Activated CD8-positive, alpha-beta T cell treated with anti-CD3 and anti-CD28 coated beads, Interleukin-2, amount 10 ng/mL, durations not matched to agents 7 days and 5 days (primary cell): ENCODE measurements at regions not wholly inside any gene's neighbourhood (a gene's known extent, or its start where the extent isn't known, plus 50 kb on each side); places are given as distances from the start of the nearest gene placed in this dataset.
"Not testable (repeated sequence)": the region's sequence is repeated elsewhere in the genome, so short reads cannot be mapped to it uniquely, and the experiment has no call there.

Experiments
- ATAC-seq: fragments of 150-1000 bp; cut with Tn5 transposase; one replicate; pipeline ENCODE4 v1.10.0; 2021; ENCODE audit warnings: moderate library complexity
- CTCF ChIA-PET: fragments of 350-600 bp; sonication (Branson Sonifier 250); formaldehyde crosslinking; loops from one replicate; lab custom pipeline; 2021; ENCODE audit warnings: antibody characterized with exemption; lab: Charles Lee
- POLR2A ChIA-PET: fragments of 350-600 bp; sonication (Branson Sonifier 250); formaldehyde crosslinking; loops from one replicate; lab custom pipeline; 2021; ENCODE audit warnings: antibody characterized with exemption; lab: Charles Lee
- DNase-seq: peaks from one replicate; pipeline ENCODE4 v3.0.0-alpha.2; 2020
- H3K27ac Mint-ChIP-seq: one replicate; pipeline ENCODE4 v1.8.0; 2021; ENCODE audit warnings: mild to moderate bottlenecking, mixed read lengths
- H3K27me3 Mint-ChIP-seq: one replicate; pipeline ENCODE4 v1.8.0; 2021; ENCODE audit warnings: low read depth, mixed read lengths
- H3K36me3 Mint-ChIP-seq: one replicate; pipeline ENCODE4 v1.8.0; 2021; ENCODE audit warnings: low read depth, mixed read lengths
- H3K4me1 Mint-ChIP-seq: one replicate; pipeline ENCODE4 v1.8.0; 2021; ENCODE audit warnings: low read depth, mixed read lengths
- H3K4me3 Mint-ChIP-seq: one replicate; pipeline ENCODE4 v1.8.0; 2021; ENCODE audit warnings: mild to moderate bottlenecking, mixed read lengths
- H3K9me3 Mint-ChIP-seq: one replicate; pipeline ENCODE4 v1.8.0; 2022; ENCODE audit warnings: mixed read lengths; ENCODE audit not compliant: insufficient read depth

- H3K4me1 Mint-ChIP-seq, result no peaks in the 10 kb centered on the region
- H3K27me3 Mint-ChIP-seq, result peaks cover 45% of the 10 kb centered on the region
- no peaks in the 10 kb centered on the region for H3K9me3 Mint-ChIP-seq
- ATAC-seq, result no peak
- H3K27ac Mint-ChIP-seq, result no peak overlapping the region
- H3K36me3 Mint-ChIP-seq, result no peaks in the 10 kb centered on the region
- no peak overlapping the region for H3K4me3 Mint-ChIP-seq
- ChIA-PET CTCF (no interaction called here), POLR2A (no interaction called here)
- DNase-seq, result no peak
Measured at GRCh38 chr10:101280511-101280910, 51.2 kb upstream of the LBX1 start.

- CTCF ChIA-PET, result interaction anchor here (1.0 to 1.5 kb wide), 2 partner anchors 12 to 164 kb away, joined by 3 read pairs; no protein-coding TSS in a partner anchor
Measured at GRCh38 chr10:101280921-101281320, 51.7 kb upstream of the LBX1 start.

GRCh38 chr10:101282947-101283346, 53.7 kb upstream of the LBX1 start:
- ATAC-seq, result no peak
- Mint-ChIP-seq H3K27ac (no peak overlapping the region), H3K27me3 (peaks cover 61% of the 10 kb centered on the region), H3K9me3 (no peaks in the 10 kb centered on the region), H3K4me1 (no peaks in the 10 kb centered on the region), H3K36me3 (no peaks in the 10 kb centered on the region), H3K4me3 (no peak overlapping the region)
- DNase-seq, result no peak
- POLR2A ChIA-PET, result no interaction called here
- CTCF ChIA-PET, result interaction anchor here (0.8 kb wide), 1 partner anchor 121 kb away, joined by 3 read pairs; no protein-coding TSS in a partner anchor

More at GRCh38 chr10:101280921-101281320, 51.7 kb upstream of the LBX1 start:
- H3K4me1 Mint-ChIP-seq, H3K4me3 Mint-ChIP-seq, ATAC-seq, H3K9me3 Mint-ChIP-seq, H3K27ac Mint-ChIP-seq, H3K36me3 Mint-ChIP-seq, DNase-seq, POLR2A ChIA-PET: not testable (repeated sequence)
- H3K27me3 Mint-ChIP-seq, result peaks cover 49% of the 10 kb centered on the region

- ATAC-seq, result no peak
- Mint-ChIP-seq H3K36me3 (no peaks in the 10 kb centered on the region), H3K4me3 (no peak overlapping the region), H3K4me1 (no peaks in the 10 kb centered on the region), H3K9me3 (no peaks in the 10 kb centered on the region), H3K27me3 (peaks cover 64% of the 10 kb centered on the region), H3K27ac (no peak overlapping the region)
- ChIA-PET POLR2A (no interaction called here), CTCF (no interaction called here)
- DNase-seq, result no peak
Measured at GRCh38 chr10:101283762-101284100, 54.5 kb upstream of the LBX1 start.

GRCh38 chr10:101284101-101284743, 55.0 kb upstream of the LBX1 start:
- DNase-seq (no peak), ATAC-seq (no peak)
- CTCF ChIA-PET, result interaction anchor here (1.0 kb wide), 1 partner anchor 158 kb away, joined by 3 read pairs; no protein-coding TSS in a partner anchor
- Mint-ChIP-seq H3K36me3 (no peaks in the 10 kb centered on the region), H3K9me3 (no peaks in the 10 kb centered on the region), H3K4me3 (no peak overlapping the region), H3K27me3 (peaks cover 67% of the 10 kb centered on the region), H3K27ac (no peak overlapping the region), H3K4me1 (no peaks in the 10 kb centered on the region)
- POLR2A ChIA-PET, result no interaction called here

- H3K36me3 Mint-ChIP-seq, result no peaks in the 10 kb centered on the region
- no peak overlapping the region for H3K27ac Mint-ChIP-seq
- H3K27me3 Mint-ChIP-seq, result peaks cover 74% of the 10 kb centered on the region
- CTCF ChIA-PET, result interaction anchor here (1.0 to 1.3 kb wide), 2 partner anchors 11 to 157 kb away, joined by 3 to 4 read pairs; no protein-coding TSS in a partner anchor
- POLR2A ChIA-PET, result no interaction called here
- no peaks in the 10 kb centered on the region for H3K9me3 Mint-ChIP-seq
- no peak overlapping the region for H3K4me3 Mint-ChIP-seq
- ATAC-seq, result no peak
- H3K4me1 Mint-ChIP-seq, result no peaks in the 10 kb centered on the region
- no peak for DNase-seq
Measured at GRCh38 chr10:101284744-101285463, 55.6 kb upstream of the LBX1 start.

GRCh38 chr10:101285519-101286070, 56.3 kb upstream of the LBX1 start:
- no peak overlapping the region for H3K27ac Mint-ChIP-seq
- H3K27me3 Mint-ChIP-seq, result peaks cover 81% of the 10 kb centered on the region
- H3K36me3 Mint-ChIP-seq, result no peaks in the 10 kb centered on the region
- POLR2A ChIA-PET, result no interaction called here
- ATAC-seq (no peak), DNase-seq (no peak)
- CTCF ChIA-PET, result interaction anchor here (1.3 kb wide), 1 partner anchor 10 kb away, joined by 4 read pairs; no protein-coding TSS in a partner anchor
- H3K4me3 Mint-ChIP-seq, result no peak overlapping the region
- H3K4me1 Mint-ChIP-seq, result no peaks in the 10 kb centered on the region
- H3K9me3 Mint-ChIP-seq, result no peaks in the 10 kb centered on the region

GRCh38 chr10:101286248-101287046, 57.2 kb upstream of the LBX1 start:
- ChIA-PET POLR2A (no interaction called here), CTCF (interaction anchor here (1.0 to 1.4 kb wide), 3 partner anchors 12 to 181 kb away, joined by 3 to 6 read pairs (median 3); no protein-coding TSS in a partner anchor)
- no peaks in the 10 kb centered on the region for H3K36me3 Mint-ChIP-seq
- DNase-seq, result no peak
- no peak for ATAC-seq
- no peaks in the 10 kb centered on the region for H3K9me3 Mint-ChIP-seq
- no peak overlapping the region for H3K27ac Mint-ChIP-seq
- no peak overlapping the region for H3K4me3 Mint-ChIP-seq
- no peaks in the 10 kb centered on the region for H3K4me1 Mint-ChIP-seq
- peaks cover 83% of the 10 kb centered on the region for H3K27me3 Mint-ChIP-seq

GRCh38 chr10:101287183-101287996, 58.1 kb upstream of the LBX1 start:
- no peak overlapping the region for H3K27ac Mint-ChIP-seq
- ChIA-PET POLR2A (no interaction called here), CTCF (interaction anchor here (0.6 to 3.4 kb wide), 8 partner anchors 11 to 281 kb away, joined by 3 to 24 read pairs (median 3); no protein-coding TSS in a partner anchor)
- no peaks in the 10 kb centered on the region for H3K36me3 Mint-ChIP-seq
- H3K4me3 Mint-ChIP-seq, result no peak overlapping the region
- no peak for DNase-seq
- ATAC-seq, result no peak
- H3K9me3 Mint-ChIP-seq, result no peaks in the 10 kb centered on the region
- H3K4me1 Mint-ChIP-seq, result no peaks in the 10 kb centered on the region
- H3K27me3 Mint-ChIP-seq, result peaks cover 82% of the 10 kb centered on the region

- DNase-seq (no peak), ATAC-seq (no peak)
- no peak overlapping the region for H3K27ac Mint-ChIP-seq
- peaks cover 81% of the 10 kb centered on the region for H3K27me3 Mint-ChIP-seq
- H3K36me3 Mint-ChIP-seq, result no peaks in the 10 kb centered on the region
- CTCF ChIA-PET, result interaction anchor here (0.9 to 3.4 kb wide), 5 partner anchors 16 to 280 kb away, joined by 3 to 24 read pairs (median 4); no protein-coding TSS in a partner anchor
- H3K4me1 Mint-ChIP-seq, result no peaks in the 10 kb centered on the region
- H3K4me3 Mint-ChIP-seq, result no peak overlapping the region
- H3K9me3 Mint-ChIP-seq, result no peaks in the 10 kb centered on the region
- POLR2A ChIA-PET, result no interaction called here
Measured at GRCh38 chr10:101287997-101288635, 58.9 kb upstream of the LBX1 start.
